Tibial artery (tissue), 4 donors: ENCODE measurements at regions not wholly inside any gene's neighbourhood (a gene's known extent, or its start where the extent isn't known, plus 50 kb on each side); places are given as distances from the start of the nearest gene placed in this dataset.

Experiments
- DNase-seq, 2 donors: peaks; one replicate each; pipeline ENCODE4 v3.0.0-alpha.2; 2019
- H3K27ac ChIP-seq, 2 donors: fragments of 200-600 bp; sonication (generic) in 1 of 2; 1 replicate in 1 of 2; 2 replicates in 1 of 2; pipeline ENCODE4 v1.5.1; 2018 to 2019; ENCODE audit warnings: mild to moderate bottlenecking in 1 of 2
- H3K27me3 ChIP-seq, 2 donors: fragments of 200-600 bp; sonication (generic) in 1 of 2; one replicate each; pipeline versions ENCODE4 v1.5.1 to v1.6.0; 2016 to 2019
- H3K36me3 ChIP-seq, 3 donors: fragments of 200-600 bp; sonication (generic) in 2 of 3; one replicate each; pipeline ENCODE4 v1.5.1; 2016 to 2019; ENCODE audit warnings: mild to moderate bottlenecking in 2 of 3
- H3K4me1 ChIP-seq, 4 donors: fragments of 200-600 bp; sonication (generic) in 2 of 4; 1 replicate in 3 of 4; 2 replicates in 1 of 4; pipeline ENCODE4 v1.5.1; 2016 to 2019
- H3K4me3 ChIP-seq, 2 donors: fragments of 200-600 bp; sonication (generic) in 1 of 2; 1 replicate in 1 of 2; 2 replicates in 1 of 2; pipeline ENCODE4 v1.5.1; 2018 to 2019; ENCODE audit warnings: mild to moderate bottlenecking in 2 of 2
- H3K9me3 ChIP-seq, 3 donors: fragments of 200-600 bp; sonication (generic) in 1 of 3; one replicate each; pipeline ENCODE4 v1.5.1; 2016 to 2019
- CTCF ChIP-seq, 2 experiments: fragments of 200-600 bp in 1 of 2; fragments of 450-650 bp in 1 of 2; IDR thresholded peaks; one replicate each; pipeline ENCODE4 v1.5.1; 2017 to 2019; ENCODE audit warnings: antibody characterized with exemption in 2 of 2, mild to moderate bottlenecking in 1 of 2, moderate library complexity in 1 of 2
- intact Hi-C: fragments of 100-400 bp; cut with DNase I; formaldehyde crosslinking; loops from one replicate; pipeline ENCODE4 v1.15.0; 2023; ENCODE audit warnings: low total_unique reads

GRCh38 chr16:26905336-26905735 lies 161.4 kb upstream of the C16orf82 start:
- no peaks in the 10 kb centered on the region for H3K9me3 ChIP-seq
- no peaks in the 10 kb centered on the region for H3K4me1 ChIP-seq
- TF ChIP-seq CTCF (IDR thresholded peaks at IDR 0.05): no peak
- intact Hi-C loops: no loop called here
- no peaks in the 10 kb centered on the region for H3K27me3 ChIP-seq
- DNase-seq: no peak
- no peak overlapping the region for H3K27ac ChIP-seq
- no peaks in the 10 kb centered on the region for H3K36me3 ChIP-seq
- no peak overlapping the region for H3K4me3 ChIP-seq

GRCh38 chr16:26909623-26910022 lies 157.1 kb upstream of the C16orf82 start:
- DNase-seq: no peak
- Histone ChIP-seq H3K27me3 (no peaks in the 10 kb centered on the region), H3K36me3 (no peaks in the 10 kb centered on the region), H3K4me1 (no peaks in the 10 kb centered on the region), H3K4me3 (no peak overlapping the region), H3K9me3 (no peaks in the 10 kb centered on the region), H3K27ac (no peak overlapping the region)
- intact Hi-C loops: no loop called here
- no peak for TF ChIP-seq CTCF (IDR thresholded peaks at IDR 0.05)

GRCh38 chr16:26911436-26911835 lies 155.3 kb upstream of the C16orf82 start:
- intact Hi-C loops: no loop called here
- no peak overlapping the region for H3K27ac ChIP-seq

GRCh38 chr16:26913851-26914250 lies 152.9 kb upstream of the C16orf82 start:
- H3K4me1 ChIP-seq: no peaks in the 10 kb centered on the region
- H3K4me3 ChIP-seq: no peak overlapping the region
- intact Hi-C loops: no loop called here
- H3K27ac ChIP-seq: no peak overlapping the region
- TF ChIP-seq CTCF (IDR thresholded peaks at IDR 0.05): no peak
- DNase-seq: no peak
- no peaks in the 10 kb centered on the region for H3K36me3 ChIP-seq
- no peaks in the 10 kb centered on the region for H3K9me3 ChIP-seq
- no peaks in the 10 kb centered on the region for H3K27me3 ChIP-seq

More at GRCh38 chr16:26911436-26911835, 155.3 kb upstream of the C16orf82 start:
- no peak for TF ChIP-seq CTCF (IDR thresholded peaks at IDR 0.05)
- H3K36me3 ChIP-seq: no peaks in the 10 kb centered on the region
- H3K4me1 ChIP-seq: no peaks in the 10 kb centered on the region
- H3K4me3 ChIP-seq: no peak overlapping the region
- H3K27me3 ChIP-seq: no peaks in the 10 kb centered on the region
- DNase-seq: no peak
- H3K9me3 ChIP-seq: no peaks in the 10 kb centered on the region

GRCh38 chr16:26930786-26931581 lies 135.7 kb upstream of the C16orf82 start:
- intact Hi-C loops: no loop called here
- H3K9me3 ChIP-seq: no peaks in the 10 kb centered on the region
- H3K27ac ChIP-seq: no peak overlapping the region
- no peaks in the 10 kb centered on the region for H3K4me1 ChIP-seq
- no peaks in the 10 kb centered on the region for H3K36me3 ChIP-seq
- H3K27me3 ChIP-seq: no peaks in the 10 kb centered on the region
- H3K4me3 ChIP-seq: no peak overlapping the region
- DNase-seq: no peak
- TF ChIP-seq CTCF (IDR thresholded peaks at IDR 0.05): no peak
